ENCODE measurements at regions not wholly inside any gene's neighbourhood (a gene's known extent, or its start where the extent isn't known, plus 50 kb on each side); places are given as distances from the start of the nearest gene placed in this dataset.

DNA sequence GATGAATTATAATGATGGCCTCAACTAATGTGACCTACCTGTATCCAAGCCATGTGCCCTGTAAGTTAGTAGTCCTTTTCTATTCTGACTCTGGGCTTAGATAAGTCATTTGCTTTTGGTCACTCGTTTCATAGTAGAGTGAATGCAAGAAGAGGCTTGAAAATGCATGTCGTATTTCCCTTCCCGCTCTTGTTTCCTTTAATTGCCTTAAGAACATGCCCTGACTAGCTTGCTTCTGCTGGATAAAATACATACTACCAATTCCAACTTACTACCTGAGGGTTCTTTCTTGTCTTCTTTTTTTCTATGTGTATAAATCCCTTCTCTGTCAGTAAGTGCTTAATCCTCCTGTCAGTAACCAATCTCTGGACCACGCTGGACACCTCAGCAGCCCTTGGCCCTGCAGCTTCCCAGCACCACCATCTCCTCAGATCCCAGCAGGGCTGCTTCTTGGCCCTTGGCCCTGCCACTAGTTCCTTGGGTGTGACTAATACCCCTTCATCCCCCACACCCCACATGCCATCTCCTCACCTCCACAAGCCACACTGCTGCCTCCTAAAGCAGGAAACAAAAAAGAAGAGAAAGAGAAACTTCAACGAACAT, 771.7 kb downstream of the IGSF11 start:
- TF ChIP-seq POLR2A (IDR thresholded peaks at IDR 0.05), result no peak
- TF ChIP-seq, protein P1, sequence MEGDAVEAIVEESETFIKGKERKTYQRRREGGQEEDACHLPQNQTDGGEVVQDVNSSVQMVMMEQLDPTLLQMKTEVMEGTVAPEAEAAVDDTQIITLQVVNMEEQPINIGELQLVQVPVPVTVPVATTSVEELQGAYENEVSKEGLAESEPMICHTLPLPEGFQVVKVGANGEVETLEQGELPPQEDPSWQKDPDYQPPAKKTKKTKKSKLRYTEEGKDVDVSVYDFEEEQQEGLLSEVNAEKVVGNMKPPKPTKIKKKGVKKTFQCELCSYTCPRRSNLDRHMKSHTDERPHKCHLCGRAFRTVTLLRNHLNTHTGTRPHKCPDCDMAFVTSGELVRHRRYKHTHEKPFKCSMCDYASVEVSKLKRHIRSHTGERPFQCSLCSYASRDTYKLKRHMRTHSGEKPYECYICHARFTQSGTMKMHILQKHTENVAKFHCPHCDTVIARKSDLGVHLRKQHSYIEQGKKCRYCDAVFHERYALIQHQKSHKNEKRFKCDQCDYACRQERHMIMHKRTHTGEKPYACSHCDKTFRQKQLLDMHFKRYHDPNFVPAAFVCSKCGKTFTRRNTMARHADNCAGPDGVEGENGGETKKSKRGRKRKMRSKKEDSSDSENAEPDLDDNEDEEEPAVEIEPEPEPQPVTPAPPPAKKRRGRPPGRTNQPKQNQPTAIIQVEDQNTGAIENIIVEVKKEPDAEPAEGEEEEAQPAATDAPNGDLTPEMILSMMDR (IDR thresholded peaks at IDR 0.05), result no peak
- no peaks in the 10 kb centered on the region for H3K27me3 ChIP-seq
- H3K36me3 ChIP-seq, result no peaks in the 10 kb centered on the region
- intact Hi-C loops (cut with DNase I), result no loop called here
- H3K4me1 ChIP-seq, result no peaks in the 10 kb centered on the region
- no peak for DNase-seq
- no peak overlapping the region for H3K27ac ChIP-seq
- H3K9me3 ChIP-seq, result no peaks in the 10 kb centered on the region
- H3K4me3 ChIP-seq (replicated peaks in 1 of 3), result no peak overlapping the region
- WGBS, 2 donors, result 77 to 81% methylated on average over 5 of the region's 5 CpGs

DNA sequence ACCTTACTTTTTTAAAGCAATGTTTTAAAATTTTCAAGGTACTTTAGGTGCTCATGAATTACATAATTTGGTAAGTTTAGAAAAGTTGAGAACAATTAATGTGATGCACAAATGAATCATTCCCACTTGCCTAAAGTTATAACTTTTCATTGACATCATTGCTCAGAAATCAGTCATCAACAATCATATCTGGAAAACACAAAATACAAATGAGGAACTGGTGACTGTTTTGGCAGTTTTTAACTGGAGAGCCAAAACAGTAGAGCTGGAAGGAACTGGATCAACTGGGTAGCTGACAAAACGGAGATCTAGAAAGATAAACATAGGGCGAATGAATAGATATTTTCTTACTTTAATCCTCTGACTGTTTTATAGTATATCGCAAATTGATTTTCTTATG, 767.1 kb downstream of the IGSF11 start:
- Histone ChIP-seq H3K4me1 (no peaks in the 10 kb centered on the region), H3K27me3 (no peaks in the 10 kb centered on the region), H3K4me3 (replicated peaks in 1 of 3) (no peak overlapping the region), H3K36me3 (no peaks in the 10 kb centered on the region), H3K27ac (no peak overlapping the region), H3K9me3 (no peaks in the 10 kb centered on the region)
- TF ChIP-seq, protein P1 (IDR thresholded peaks at IDR 0.05), result no peak
- TF ChIP-seq POLR2A (IDR thresholded peaks at IDR 0.05), result no peak
- no peak for DNase-seq
- intact Hi-C loops (cut with DNase I), result no loop called here
- WGBS, 2 donors, result 86 to 87% methylated on average over 3 of the region's 3 CpGs

DNA sequence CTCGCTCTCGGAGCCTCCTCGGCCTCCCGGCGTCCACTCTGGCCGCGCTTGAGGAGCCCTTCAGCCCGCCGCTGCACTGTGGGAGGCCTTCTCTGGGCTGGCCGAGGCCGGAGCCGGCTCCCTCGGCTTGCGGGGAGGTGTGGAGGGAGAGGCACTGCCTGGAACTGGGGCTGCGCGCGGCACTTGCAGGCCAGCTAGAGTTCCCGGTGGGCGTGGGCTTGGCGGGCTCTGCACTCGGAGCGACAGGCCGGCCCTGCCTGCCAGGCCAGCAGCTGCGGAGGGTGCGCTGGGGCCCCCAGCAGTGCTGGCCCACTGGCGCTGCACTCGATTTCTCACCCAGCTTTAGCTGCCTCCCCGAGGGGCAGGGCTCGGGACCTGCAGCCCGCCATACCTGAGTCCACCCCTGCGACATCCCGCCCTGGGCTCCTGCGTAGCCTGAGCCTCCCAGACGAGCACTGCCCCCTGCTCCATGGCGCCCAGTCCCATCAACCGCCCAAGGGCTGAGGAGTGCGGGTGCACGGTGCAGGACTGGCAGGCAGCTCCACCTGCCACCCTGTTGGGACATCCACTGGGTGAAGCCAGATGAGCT, 765.0 kb downstream of the IGSF11 start:
- Histone ChIP-seq H3K27me3 (no peaks in the 10 kb centered on the region), H3K27ac (no peak overlapping the region), H3K9me3 (no peaks in the 10 kb centered on the region), H3K4me3 (replicated peaks in 1 of 3) (no peak overlapping the region), H3K36me3 (no peaks in the 10 kb centered on the region), H3K4me1 (no peaks in the 10 kb centered on the region)
- WGBS, 2 donors, result 93 to 96% methylated on average over 20 of the region's 38 CpGs
- no peak for DNase-seq
- TF ChIP-seq, protein P1 (IDR thresholded peaks at IDR 0.05), result no peak
- no peak for TF ChIP-seq POLR2A (IDR thresholded peaks at IDR 0.05)
- intact Hi-C loops (cut with DNase I), result no loop called here

DNA sequence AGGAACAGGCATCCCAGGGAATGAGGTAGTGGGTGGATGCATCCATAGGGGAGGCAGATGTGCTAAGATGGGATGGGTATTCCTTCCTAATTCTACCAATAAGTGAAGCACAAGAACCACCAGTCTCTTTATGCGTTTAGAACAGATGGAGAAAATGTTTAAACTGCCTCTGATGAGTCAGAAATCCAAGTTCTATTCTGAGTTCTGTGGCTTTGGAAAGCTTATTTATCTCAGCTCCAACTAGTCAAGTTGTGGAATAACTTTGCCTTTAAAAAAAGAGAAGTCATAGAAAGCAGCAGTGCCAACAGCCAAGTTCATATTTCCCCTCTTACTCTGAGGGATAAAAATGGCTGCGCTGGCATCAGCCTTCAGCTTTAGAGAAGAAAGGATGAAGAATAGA, 761.7 kb downstream of the IGSF11 start:
- no peaks in the 10 kb centered on the region for H3K4me1 ChIP-seq
- H3K27me3 ChIP-seq, result no peaks in the 10 kb centered on the region
- no peaks in the 10 kb centered on the region for H3K9me3 ChIP-seq
- WGBS, 2 donors, result 85 to 92% methylated on average over 2 of the region's 2 CpGs
- H3K27ac ChIP-seq, result no peak overlapping the region
- no peak for DNase-seq
- H3K4me3 ChIP-seq (replicated peaks in 1 of 3), result no peak overlapping the region
- no peaks in the 10 kb centered on the region for H3K36me3 ChIP-seq
- TF ChIP-seq, protein P1 (IDR thresholded peaks at IDR 0.05), result no peak
- intact Hi-C loops (cut with DNase I), result no loop called here

DNA sequence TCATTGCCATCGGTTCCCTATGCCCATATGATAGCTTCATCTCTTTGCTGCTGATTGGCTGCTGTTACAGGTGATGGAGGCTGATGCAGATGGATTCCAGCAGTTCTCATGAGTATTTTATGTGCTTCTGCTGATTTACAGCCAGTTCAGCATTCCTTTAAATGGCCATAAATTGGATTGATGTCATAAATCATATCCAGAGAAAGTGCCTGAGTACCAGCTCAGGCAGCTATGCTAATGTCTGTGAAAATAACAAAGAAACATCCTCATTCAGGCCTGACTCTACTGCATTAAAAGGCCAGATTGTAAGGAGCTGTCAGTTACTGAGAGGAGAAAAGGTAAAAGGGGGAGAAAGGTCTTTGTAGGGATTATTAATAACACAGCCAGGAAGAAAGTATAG, 756.8 kb downstream of the IGSF11 start:
- no peaks in the 10 kb centered on the region for H3K36me3 ChIP-seq
- H3K27me3 ChIP-seq, result no peaks in the 10 kb centered on the region
- H3K4me1 ChIP-seq, result no peaks in the 10 kb centered on the region
- 91% methylated on average over 1 of the region's 1 CpG for WGBS, 2 donors
- H3K27ac ChIP-seq, result no peak overlapping the region
- intact Hi-C loops (cut with DNase I), result no loop called here
- TF ChIP-seq POLR2A (IDR thresholded peaks at IDR 0.05), result no peak
- TF ChIP-seq, protein P1 (IDR thresholded peaks at IDR 0.05), result no peak
- no peaks in the 10 kb centered on the region for H3K9me3 ChIP-seq
- DNase-seq, result no peak
- no peak overlapping the region for H3K4me3 ChIP-seq (replicated peaks in 1 of 3)

Measured in thyroid gland (tissue), 4 donors.